ENCODE measurements at regions not wholly inside any gene's neighbourhood (a gene's known extent, or its start where the extent isn't known, plus 50 kb on each side); places are given as distances from the start of the nearest gene placed in this dataset.

DNA sequence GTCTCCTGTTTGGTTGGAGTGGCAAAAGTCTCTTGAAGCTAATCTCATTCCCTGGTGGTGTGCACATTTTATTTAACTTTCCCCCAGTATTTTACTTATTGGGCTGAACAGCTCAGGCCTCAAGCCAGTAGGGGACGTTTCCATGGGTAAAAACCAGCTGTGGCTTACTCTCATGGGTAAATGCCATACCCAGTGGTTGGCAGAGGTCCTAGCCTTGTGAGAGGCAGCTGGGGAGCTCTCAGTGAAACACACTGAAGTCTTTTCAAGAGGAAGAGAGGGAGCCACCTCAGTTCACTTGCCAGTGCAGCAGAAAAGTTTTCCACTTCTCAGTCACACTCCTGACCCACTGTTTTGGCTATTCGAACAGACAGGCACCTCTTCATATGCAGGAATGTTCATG lies 1964.2 kb downstream of the ARAP2 start:
- Histone ChIP-seq H3K36me3 (replicated peaks; ENCODE audit: insufficient read depth, low read depth) (no peaks in the 10 kb centered on the region), H3K4me3 (no peak overlapping the region)

DNA sequence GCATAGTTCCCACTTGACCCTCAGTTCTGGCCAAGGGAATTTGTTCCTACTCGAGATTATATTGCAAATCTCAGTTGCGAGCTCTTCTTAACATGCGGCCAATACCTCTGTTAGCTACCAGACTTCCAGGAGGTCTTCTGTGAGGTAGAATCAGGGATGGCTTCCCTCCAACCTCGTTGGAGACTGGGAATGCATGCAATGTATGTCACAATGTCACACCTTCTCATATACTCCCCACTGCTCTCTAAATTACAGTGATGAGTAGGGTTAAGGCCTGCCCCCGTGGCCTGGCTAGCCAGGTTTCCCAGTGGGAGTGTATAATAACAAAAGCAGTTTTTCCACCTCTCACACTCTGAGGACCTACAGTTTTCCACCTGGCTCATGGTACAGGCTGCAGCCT lies 1962.5 kb downstream of the ARAP2 start:
- H3K27me3 ChIP-seq: no peaks in the 10 kb centered on the region
- H3K79me2 ChIP-seq: no peaks in the 10 kb centered on the region
- no peaks in the 10 kb centered on the region for H3K4me1 ChIP-seq (ENCODE audit: insufficient read depth)
- no peak for DNase-seq (ENCODE audit: low spot score)
- no peaks in the 10 kb centered on the region for H3K9me3 ChIP-seq (ENCODE audit: low read depth)
- TF ChIP-seq EZH2 (IDR thresholded peaks at IDR 0.05; ENCODE audit: borderline replicate concordance) (no peak), EZH2phosphoT487 (IDR thresholded peaks at IDR 0.05; ENCODE audit: low read depth, severe bottlenecking, unreplicated experiment) (no peak)
- TF ChIP-seq, protein P1, sequence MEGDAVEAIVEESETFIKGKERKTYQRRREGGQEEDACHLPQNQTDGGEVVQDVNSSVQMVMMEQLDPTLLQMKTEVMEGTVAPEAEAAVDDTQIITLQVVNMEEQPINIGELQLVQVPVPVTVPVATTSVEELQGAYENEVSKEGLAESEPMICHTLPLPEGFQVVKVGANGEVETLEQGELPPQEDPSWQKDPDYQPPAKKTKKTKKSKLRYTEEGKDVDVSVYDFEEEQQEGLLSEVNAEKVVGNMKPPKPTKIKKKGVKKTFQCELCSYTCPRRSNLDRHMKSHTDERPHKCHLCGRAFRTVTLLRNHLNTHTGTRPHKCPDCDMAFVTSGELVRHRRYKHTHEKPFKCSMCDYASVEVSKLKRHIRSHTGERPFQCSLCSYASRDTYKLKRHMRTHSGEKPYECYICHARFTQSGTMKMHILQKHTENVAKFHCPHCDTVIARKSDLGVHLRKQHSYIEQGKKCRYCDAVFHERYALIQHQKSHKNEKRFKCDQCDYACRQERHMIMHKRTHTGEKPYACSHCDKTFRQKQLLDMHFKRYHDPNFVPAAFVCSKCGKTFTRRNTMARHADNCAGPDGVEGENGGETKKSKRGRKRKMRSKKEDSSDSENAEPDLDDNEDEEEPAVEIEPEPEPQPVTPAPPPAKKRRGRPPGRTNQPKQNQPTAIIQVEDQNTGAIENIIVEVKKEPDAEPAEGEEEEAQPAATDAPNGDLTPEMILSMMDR (IDR thresholded peaks at IDR 0.05; ENCODE audit: poor library complexity): no peak
- no peak overlapping the region for H2AFZ ChIP-seq
- H3K27ac ChIP-seq: no peak overlapping the region
- WGBS (ENCODE audit: low lambda C conversion rate, missing lambda C conversion rate): 86% methylated on average over 5 of the region's 5 CpGs
- no peak overlapping the region for H3K4me3 ChIP-seq
- no peaks in the 10 kb centered on the region for H4K20me1 ChIP-seq (ENCODE audit: insufficient read depth, poor library complexity, severe bottlenecking)
- H3K36me3 ChIP-seq (replicated peaks; ENCODE audit: insufficient read depth, low read depth): no peaks in the 10 kb centered on the region
- H3K4me2 ChIP-seq: no peak overlapping the region
- no peaks in the 10 kb centered on the region for H3K9me2 ChIP-seq (replicated peaks; ENCODE audit: insufficient read depth)

More for the DNA sequence above, 1964.2 kb downstream of the ARAP2 start:
- Histone ChIP-seq H3K27ac (no peak overlapping the region), H3K4me1 (ENCODE audit: insufficient read depth) (no peaks in the 10 kb centered on the region), H3K9me2 (replicated peaks; ENCODE audit: insufficient read depth) (no peaks in the 10 kb centered on the region), H2AFZ (no peak overlapping the region), H3K9me3 (ENCODE audit: low read depth) (no peaks in the 10 kb centered on the region), H3K79me2 (no peaks in the 10 kb centered on the region), H4K20me1 (ENCODE audit: insufficient read depth, poor library complexity, severe bottlenecking) (no peaks in the 10 kb centered on the region), H3K4me2 (no peak overlapping the region), H3K27me3 (no peaks in the 10 kb centered on the region)
- DNase-seq (ENCODE audit: low spot score): no peak
- TF ChIP-seq, protein P1 (IDR thresholded peaks at IDR 0.05; ENCODE audit: poor library complexity): no peak
- no peak for TF ChIP-seq EZH2phosphoT487 (IDR thresholded peaks at IDR 0.05; ENCODE audit: low read depth, severe bottlenecking, unreplicated experiment)
- no peak for TF ChIP-seq EZH2 (IDR thresholded peaks at IDR 0.05; ENCODE audit: borderline replicate concordance)
- 78% methylated on average over 2 of the region's 2 CpGs for WGBS (ENCODE audit: low lambda C conversion rate, missing lambda C conversion rate)

DNA sequence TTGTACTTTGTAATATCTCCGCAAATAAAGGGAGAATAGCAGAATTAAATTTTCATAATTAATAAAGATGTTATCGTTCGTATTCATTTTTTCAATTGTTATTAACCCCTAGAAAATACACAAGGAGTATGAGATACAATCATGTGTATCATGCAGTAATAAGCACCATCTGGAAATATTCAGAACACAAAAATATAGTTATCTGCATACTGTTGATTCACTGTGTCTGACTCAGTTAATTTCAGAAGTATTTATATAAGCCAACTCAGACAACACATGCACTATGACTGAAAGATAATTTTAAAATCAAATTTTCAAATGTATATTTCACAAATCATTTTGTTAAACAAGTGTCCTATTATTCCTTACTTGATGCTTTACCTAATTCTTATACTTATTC lies 1954.8 kb downstream of the ARAP2 start:
- no peak for TF ChIP-seq EZH2 (IDR thresholded peaks at IDR 0.05; ENCODE audit: borderline replicate concordance)
- TF ChIP-seq, protein P1 (IDR thresholded peaks at IDR 0.05; ENCODE audit: poor library complexity): no peak
- no peak for TF ChIP-seq EZH2phosphoT487 (IDR thresholded peaks at IDR 0.05; ENCODE audit: low read depth, severe bottlenecking, unreplicated experiment)
- H3K4me2 ChIP-seq: no peak overlapping the region
- no peaks in the 10 kb centered on the region for H3K27me3 ChIP-seq
- no peak overlapping the region for H3K4me3 ChIP-seq
- no peaks in the 10 kb centered on the region for H3K4me1 ChIP-seq (ENCODE audit: insufficient read depth)
- WGBS (ENCODE audit: low lambda C conversion rate, missing lambda C conversion rate): 93% methylated on average over 3 of the region's 3 CpGs
- H3K9me3 ChIP-seq (ENCODE audit: low read depth): no peaks in the 10 kb centered on the region
- no peak for DNase-seq (ENCODE audit: low spot score)
- H3K79me2 ChIP-seq: no peaks in the 10 kb centered on the region
- no peak overlapping the region for H3K27ac ChIP-seq
- H3K9me2 ChIP-seq (replicated peaks; ENCODE audit: insufficient read depth): no peaks in the 10 kb centered on the region
- H4K20me1 ChIP-seq (ENCODE audit: insufficient read depth, poor library complexity, severe bottlenecking): no peaks in the 10 kb centered on the region
- no peak overlapping the region for H2AFZ ChIP-seq
- no peaks in the 10 kb centered on the region for H3K36me3 ChIP-seq (replicated peaks; ENCODE audit: insufficient read depth, low read depth)

DNA sequence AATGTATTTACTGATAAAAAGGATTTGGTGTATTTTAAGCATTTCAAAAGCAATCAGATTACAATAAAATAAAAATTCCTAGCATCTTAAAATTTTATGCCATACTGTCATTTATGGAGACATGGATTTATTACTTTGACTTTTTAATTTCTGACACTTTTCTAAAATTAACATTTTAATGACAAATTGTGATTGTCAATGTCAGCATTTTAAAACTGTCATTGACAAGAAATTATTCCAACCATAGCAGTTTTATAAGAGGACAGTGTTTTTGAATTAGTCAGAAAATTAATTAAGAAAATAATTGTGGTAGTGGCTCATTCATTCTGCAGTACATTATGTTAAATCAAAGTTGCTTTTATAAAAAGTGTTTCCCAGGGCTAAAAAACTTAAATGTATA lies 1954.4 kb downstream of the ARAP2 start:
- TF ChIP-seq, protein P1 (IDR thresholded peaks at IDR 0.05; ENCODE audit: poor library complexity): no peak
- no peak for TF ChIP-seq EZH2 (IDR thresholded peaks at IDR 0.05; ENCODE audit: borderline replicate concordance)
- no peak for TF ChIP-seq EZH2phosphoT487 (IDR thresholded peaks at IDR 0.05; ENCODE audit: low read depth, severe bottlenecking, unreplicated experiment)
- no peaks in the 10 kb centered on the region for H3K36me3 ChIP-seq (replicated peaks; ENCODE audit: insufficient read depth, low read depth)
- H3K79me2 ChIP-seq: no peaks in the 10 kb centered on the region
- no peak overlapping the region for H3K27ac ChIP-seq
- no peak overlapping the region for H3K4me3 ChIP-seq
- no peak overlapping the region for H3K4me2 ChIP-seq
- DNase-seq (ENCODE audit: low spot score): no peak
- no peaks in the 10 kb centered on the region for H3K9me3 ChIP-seq (ENCODE audit: low read depth)
- no peaks in the 10 kb centered on the region for H3K27me3 ChIP-seq
- no peaks in the 10 kb centered on the region for H3K9me2 ChIP-seq (replicated peaks; ENCODE audit: insufficient read depth)
- no peaks in the 10 kb centered on the region for H4K20me1 ChIP-seq (ENCODE audit: insufficient read depth, poor library complexity, severe bottlenecking)
- H2AFZ ChIP-seq: no peak overlapping the region
- H3K4me1 ChIP-seq (ENCODE audit: insufficient read depth): no peaks in the 10 kb centered on the region
